CD8-positive, alpha-beta memory T cell (primary cell): ENCODE measurements at regions not wholly inside any gene's neighbourhood (a gene's known extent, or its start where the extent isn't known, plus 50 kb on each side); places are given as distances from the start of the nearest gene placed in this dataset.
A peak's percentile ranks its signal among the peaks of the same experiment; 100 is the strongest.
"Not testable (repeated sequence)": the region's sequence is repeated elsewhere in the genome, so short reads cannot be mapped to it uniquely, and the experiment has no call there.

Experiments
- CTCF ChIA-PET: fragments of 350-600 bp; sonication (Branson Sonifier 250); formaldehyde crosslinking; loops from one replicate; lab custom pipeline; 2021; ENCODE audit warnings: antibody characterized with exemption; lab: Charles Lee
- POLR2A ChIA-PET: fragments of 350-600 bp; sonication (Branson Sonifier 250); formaldehyde crosslinking; loops from one replicate; lab custom pipeline; 2021; ENCODE audit warnings: antibody characterized with exemption; lab: Charles Lee
- DNase-seq, 5 donors: peaks; one replicate each; pipeline versions ENCODE4 v3.0.0 to v3.0.0-alpha.2; 2020 to 2022; ENCODE audit warnings: mixed read lengths in 1 of 5
- H3K27ac ChIP-seq: one replicate; pipeline ENCODE4 v1.7.0; 2013; ENCODE audit warnings: low read depth, mild to moderate bottlenecking, low read length, moderate library complexity
- H3K27me3 ChIP-seq: 2 replicates; pipeline ENCODE4 v1.7.0; 2013; ENCODE audit warnings: low read length, mild to moderate bottlenecking; ENCODE audit not compliant: insufficient read depth, poor library complexity, severe bottlenecking
- H3K36me3 ChIP-seq: 2 replicates; pipeline ENCODE4 v1.7.0; 2013; ENCODE audit warnings: mild to moderate bottlenecking, low read length, moderate library complexity; ENCODE audit not compliant: insufficient read depth
- H3K4me1 ChIP-seq: 2 replicates; pipeline ENCODE4 v1.7.0; 2013; ENCODE audit warnings: mild to moderate bottlenecking, low read length, moderate library complexity; ENCODE audit not compliant: insufficient read depth
- H3K4me3 ChIP-seq: 2 replicates; pipeline ENCODE4 v1.7.0; 2013; ENCODE audit warnings: mild to moderate bottlenecking, low read length
- H3K9me3 ChIP-seq: 2 replicates; pipeline ENCODE4 v1.7.0; 2013; ENCODE audit warnings: mild to moderate bottlenecking, low read length
- H3K27ac Mint-ChIP-seq, 8 donors: one replicate each; pipeline ENCODE4 v1.8.0; 2020 to 2021; ENCODE audit warnings: mixed read lengths in 8 of 8, mild to moderate bottlenecking in 6 of 8, inconsistent platforms in 3 of 8, moderate library complexity in 3 of 8
- H3K27me3 Mint-ChIP-seq, 2 donors: one replicate each; pipeline ENCODE4 v1.8.0; 2020 to 2021; ENCODE audit warnings: mixed read lengths in 2 of 2, mild to moderate bottlenecking in 1 of 2, moderate library complexity in 1 of 2
- H3K36me3 Mint-ChIP-seq, 3 donors: one replicate each; pipeline ENCODE4 v1.8.0; 2020 to 2021; ENCODE audit warnings: mixed read lengths in 3 of 3, inconsistent platforms in 1 of 3, mild to moderate bottlenecking in 1 of 3
- H3K4me1 Mint-ChIP-seq, 3 donors: one replicate each; pipeline ENCODE4 v1.8.0; 2020 to 2021; ENCODE audit warnings: mixed read lengths in 3 of 3, inconsistent platforms in 1 of 3, mild to moderate bottlenecking in 1 of 3
- H3K4me3 Mint-ChIP-seq, 7 donors: one replicate each; pipeline ENCODE4 v1.8.0; 2020 to 2021; ENCODE audit warnings: mixed read lengths in 7 of 7, mild to moderate bottlenecking in 6 of 7, moderate library complexity in 4 of 7, inconsistent platforms in 2 of 7
- H3K9me3 Mint-ChIP-seq, 5 donors: one replicate each; pipeline ENCODE4 v1.8.0; 2020 to 2022; ENCODE audit warnings: mixed read lengths in 5 of 5, mild to moderate bottlenecking in 3 of 5, moderate library complexity in 2 of 5, inconsistent platforms in 1 of 5

DNA sequence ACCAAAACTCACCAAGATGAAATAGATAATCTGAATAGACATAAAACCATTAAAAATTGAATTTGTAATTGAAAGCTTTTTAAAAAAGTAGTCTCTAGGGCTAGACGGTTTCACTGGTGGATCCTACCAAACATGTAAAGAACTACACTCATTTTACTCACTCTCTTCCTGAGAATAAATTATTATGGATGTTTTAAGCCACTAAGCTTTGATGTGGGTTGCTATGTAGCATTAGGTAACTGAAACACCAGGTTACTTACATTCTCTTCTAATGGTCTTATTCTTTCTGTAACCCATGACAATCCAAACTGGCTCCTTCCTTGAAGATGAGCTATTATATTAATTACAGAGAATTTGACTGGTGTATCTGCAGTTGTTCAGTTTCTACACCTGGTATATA, 385.1 kb downstream of the PPP1R2C start:
- H3K9me3 ChIP-seq, result no peaks in the 10 kb centered on the region
- no peak for DNase-seq
- no peaks in the 10 kb centered on the region for H3K27me3 ChIP-seq
- Mint-ChIP-seq H3K36me3 (no peaks in the 10 kb centered on the region), H3K9me3 (no peaks in the 10 kb centered on the region), H3K4me1 (peaks cover 0 to 1% (median 0%) of the 10 kb centered on the region in 3 donors), H3K27me3 (peaks cover 0 to 2% of the 10 kb centered on the region in 2 donors), H3K4me3 (no peak overlapping the region), H3K27ac (no peak overlapping the region)
- H3K27ac ChIP-seq, result no peak overlapping the region
- no peaks in the 10 kb centered on the region for H3K36me3 ChIP-seq
- ChIA-PET POLR2A (interaction anchor here (0.6 kb wide), 1 partner anchor 620 kb away, joined by 3 read pairs; no protein-coding TSS in a partner anchor), CTCF (no interaction called here)
- H3K4me1 ChIP-seq, result no peaks in the 10 kb centered on the region
- H3K4me3 ChIP-seq, result no peak overlapping the region

- H3K4me3 Mint-ChIP-seq, result no peak overlapping the region
- H3K9me3 ChIP-seq, result no peaks in the 10 kb centered on the region
- H3K36me3 Mint-ChIP-seq, result no peaks in the 10 kb centered on the region
- no peaks in the 10 kb centered on the region for H3K9me3 Mint-ChIP-seq
- CTCF ChIA-PET, result no interaction called here
- no peaks in the 10 kb centered on the region for H3K36me3 ChIP-seq
- H3K4me3 ChIP-seq, result no peak overlapping the region
- no peaks in the 10 kb centered on the region for H3K4me1 Mint-ChIP-seq
- no peak for DNase-seq
- peaks cover 0 to 2% of the 10 kb centered on the region in 2 donors for H3K27me3 Mint-ChIP-seq
- no peak overlapping the region for H3K27ac Mint-ChIP-seq
- no peaks in the 10 kb centered on the region for H3K4me1 ChIP-seq
- POLR2A ChIA-PET, result no interaction called here
- H3K27me3 ChIP-seq, result no peaks in the 10 kb centered on the region
- H3K27ac ChIP-seq, result no peak overlapping the region
Observed at GRCh38 chrX:42386681-42387080, 391.3 kb downstream of the PPP1R2C start.

DNA sequence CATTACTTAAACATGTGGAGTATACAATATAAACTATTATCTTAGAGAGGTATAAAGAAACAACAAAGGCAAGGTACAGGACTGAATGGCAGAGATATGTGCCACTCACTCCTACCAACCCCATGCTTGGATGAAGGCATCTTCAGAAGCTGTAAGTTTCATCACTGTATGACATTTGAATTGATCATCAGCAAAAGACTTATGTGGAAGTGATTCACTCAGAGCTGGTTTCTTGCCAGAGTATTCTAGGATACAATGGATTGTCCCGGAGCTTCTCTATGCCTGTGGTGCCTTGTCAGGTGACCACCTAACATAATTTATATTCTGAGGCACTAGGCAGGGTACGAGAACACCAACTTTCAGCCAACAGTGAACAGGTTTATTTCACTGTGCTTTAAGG, 392.2 kb downstream of the PPP1R2C start:
- POLR2A ChIA-PET, result no interaction called here
- Mint-ChIP-seq H3K4me3 (no peak overlapping the region), H3K27ac (no peak overlapping the region), H3K9me3 (no peaks in the 10 kb centered on the region), H3K36me3 (no peaks in the 10 kb centered on the region), H3K27me3 (peaks cover 0 to 2% of the 10 kb centered on the region in 2 donors), H3K4me1 (no peaks in the 10 kb centered on the region)
- CTCF ChIA-PET, result no interaction called here
- Histone ChIP-seq H3K9me3 (no peaks in the 10 kb centered on the region), H3K27me3 (no peaks in the 10 kb centered on the region), H3K36me3 (no peaks in the 10 kb centered on the region), H3K27ac (no peak overlapping the region), H3K4me1 (no peaks in the 10 kb centered on the region), H3K4me3 (no peak overlapping the region)
- DNase-seq, result no peak

DNA sequence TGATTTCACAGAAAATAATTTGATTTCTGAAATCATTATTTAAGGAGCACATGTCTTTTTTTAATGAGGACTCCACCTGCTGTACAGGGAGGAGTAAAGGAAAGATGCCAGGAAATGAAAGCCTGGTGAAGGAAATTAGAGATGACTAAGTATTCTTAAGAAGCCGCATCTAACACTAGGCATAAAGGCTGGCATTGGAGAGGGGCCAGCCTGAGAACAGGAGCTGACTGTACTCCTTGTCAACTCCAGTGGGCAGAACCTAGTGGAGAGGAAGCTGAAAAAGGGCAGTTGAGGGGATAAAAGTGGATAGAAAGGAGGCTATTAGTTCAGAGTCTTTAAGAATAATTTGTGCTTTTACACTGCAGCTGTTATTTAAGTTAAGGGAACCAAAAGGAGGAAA, 393.0 kb downstream of the PPP1R2C start:
- CTCF ChIA-PET, result no interaction called here

DNA sequence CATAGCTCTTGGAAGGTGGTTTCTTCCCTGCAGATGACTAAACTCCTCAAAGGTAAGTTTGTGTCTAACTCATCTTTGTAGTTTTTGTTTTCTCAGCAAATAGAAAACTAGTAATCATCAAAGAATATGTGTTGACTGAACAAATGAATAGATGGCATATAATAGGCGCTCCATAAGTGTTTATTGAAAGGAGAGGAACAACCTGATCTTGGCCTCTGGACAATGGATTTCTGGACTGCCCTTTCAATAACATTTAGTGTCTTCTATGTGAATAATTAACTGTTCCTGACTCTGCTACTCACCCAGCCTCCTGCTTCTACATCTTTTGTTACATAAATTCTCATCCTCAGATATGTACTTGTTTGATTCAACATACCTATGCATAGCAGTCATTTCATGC, 399.1 kb downstream of the PPP1R2C start:
- H3K4me3 Mint-ChIP-seq, result no peak overlapping the region
- peak overlapping the region in 1 of 8 donors; percentile 45 for H3K27ac Mint-ChIP-seq
- Histone ChIP-seq H3K4me1 (no peaks in the 10 kb centered on the region), H3K9me3 (no peaks in the 10 kb centered on the region), H3K27ac (no peak overlapping the region), H3K36me3 (no peaks in the 10 kb centered on the region), H3K4me3 (no peak overlapping the region), H3K27me3 (no peaks in the 10 kb centered on the region)
- ChIA-PET CTCF (no interaction called here), POLR2A (no interaction called here)
- no peaks in the 10 kb centered on the region for H3K9me3 Mint-ChIP-seq
- no peak for DNase-seq
- no peaks in the 10 kb centered on the region for H3K4me1 Mint-ChIP-seq
- H3K36me3 Mint-ChIP-seq, result no peaks in the 10 kb centered on the region
- peaks cover 0 to 9% of the 10 kb centered on the region in 2 donors for H3K27me3 Mint-ChIP-seq

More for the DNA sequence above, 393.0 kb downstream of the PPP1R2C start:
- Mint-ChIP-seq H3K4me3 (no peak overlapping the region), H3K4me1 (no peaks in the 10 kb centered on the region), H3K36me3 (no peaks in the 10 kb centered on the region), H3K9me3 (no peaks in the 10 kb centered on the region), H3K27ac (no peak overlapping the region), H3K27me3 (peaks cover 0 to 2% of the 10 kb centered on the region in 2 donors)
- POLR2A ChIA-PET, result no interaction called here
- no peak for DNase-seq
- Histone ChIP-seq H3K36me3 (no peaks in the 10 kb centered on the region), H3K4me3 (no peak overlapping the region), H3K9me3 (no peaks in the 10 kb centered on the region), H3K4me1 (no peaks in the 10 kb centered on the region), H3K27me3 (no peaks in the 10 kb centered on the region), H3K27ac (no peak overlapping the region)

DNA sequence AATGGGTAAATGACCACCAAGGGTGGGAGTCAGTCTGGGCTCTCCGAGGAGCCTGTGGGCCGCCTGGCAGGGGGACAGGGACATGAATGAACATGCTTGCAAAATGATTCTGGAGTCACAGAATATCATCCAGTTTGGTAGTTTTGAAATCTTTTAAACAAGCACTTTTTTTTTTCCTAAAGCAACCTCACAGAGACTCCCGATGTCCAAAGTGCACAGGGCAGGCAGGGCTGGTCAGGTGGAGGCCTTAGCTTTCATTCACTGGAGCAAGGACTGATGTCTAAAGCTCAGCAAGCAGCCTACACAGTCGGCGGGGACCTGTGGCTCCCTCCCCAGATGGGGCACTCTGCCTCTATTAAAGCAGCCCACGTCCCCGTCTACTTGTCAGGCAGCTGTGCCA, 402.9 kb downstream of the PPP1R2C start:
- Histone ChIP-seq H3K36me3 (no peaks in the 10 kb centered on the region), H3K4me3 (no peak overlapping the region), H3K4me1 (no peaks in the 10 kb centered on the region), H3K9me3 (no peaks in the 10 kb centered on the region), H3K27ac (no peak overlapping the region), H3K27me3 (no peaks in the 10 kb centered on the region)
- H3K9me3 Mint-ChIP-seq, result no peaks in the 10 kb centered on the region
- no peak for DNase-seq
- no peaks in the 10 kb centered on the region for H3K36me3 Mint-ChIP-seq
- no peaks in the 10 kb centered on the region for H3K4me1 Mint-ChIP-seq
- H3K4me3 Mint-ChIP-seq, result no peak overlapping the region
- CTCF ChIA-PET, result no interaction called here
- POLR2A ChIA-PET, result no interaction called here
- H3K27ac Mint-ChIP-seq, result no peak overlapping the region
- peaks cover 0 to 9% of the 10 kb centered on the region in 2 donors for H3K27me3 Mint-ChIP-seq

DNA sequence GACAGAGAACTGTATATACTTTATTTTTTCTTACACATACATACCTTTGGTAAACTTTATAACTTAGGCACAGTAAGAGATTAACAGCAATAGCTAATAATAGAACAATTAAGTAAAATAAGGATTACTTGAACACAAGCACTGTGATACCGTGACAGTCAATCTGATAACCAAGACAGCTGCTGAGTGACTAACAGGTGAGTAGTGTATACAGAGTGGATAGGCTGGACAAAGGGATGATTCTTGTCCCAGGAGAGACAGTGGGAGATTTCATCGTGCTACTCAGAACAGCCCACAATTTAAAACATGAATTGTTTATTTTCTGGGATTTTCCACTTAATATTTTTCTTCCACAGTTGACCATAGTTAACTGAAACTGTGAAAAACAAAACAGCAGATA, 411.8 kb downstream of the PPP1R2C start:
- Mint-ChIP-seq H3K9me3 (no peaks in the 10 kb centered on the region), H3K27ac (no peak overlapping the region)

GRCh38 chrX:42362219-42362618, 415.7 kb downstream of the PPP1R2C start:
- H3K9me3 ChIP-seq, result no peaks in the 10 kb centered on the region
- H3K27ac ChIP-seq, result no peak overlapping the region
- H3K27me3 ChIP-seq, result no peaks in the 10 kb centered on the region
- ChIA-PET POLR2A (no interaction called here), CTCF (no interaction called here)
- Mint-ChIP-seq H3K27me3 (no peaks in the 10 kb centered on the region), H3K36me3 (no peaks in the 10 kb centered on the region), H3K4me3 (no peak overlapping the region), H3K27ac (no peak overlapping the region), H3K4me1 (no peaks in the 10 kb centered on the region), H3K9me3 (no peaks in the 10 kb centered on the region)
- no peaks in the 10 kb centered on the region for H3K36me3 ChIP-seq
- no peak overlapping the region for H3K4me3 ChIP-seq
- no peaks in the 10 kb centered on the region for H3K4me1 ChIP-seq
- DNase-seq, result no peak

More for the DNA sequence above, 411.8 kb downstream of the PPP1R2C start:
- Histone ChIP-seq H3K27me3 (no peaks in the 10 kb centered on the region), H3K36me3 (no peaks in the 10 kb centered on the region), H3K27ac (no peak overlapping the region), H3K9me3 (no peaks in the 10 kb centered on the region), H3K4me1 (no peaks in the 10 kb centered on the region), H3K4me3 (no peak overlapping the region)
- DNase-seq, result no peak
- Mint-ChIP-seq H3K4me3 (no peak overlapping the region), H3K36me3 (no peaks in the 10 kb centered on the region), H3K4me1 (no peaks in the 10 kb centered on the region), H3K27me3 (no peaks in the 10 kb centered on the region)
- ChIA-PET CTCF (no interaction called here), POLR2A (no interaction called here)

- CTCF ChIA-PET, H3K4me1 ChIP-seq, H3K27me3 ChIP-seq, H3K9me3 Mint-ChIP-seq, H3K36me3 Mint-ChIP-seq, H3K9me3 ChIP-seq, H3K4me3 ChIP-seq, DNase-seq, H3K36me3 ChIP-seq, H3K27ac ChIP-seq, H3K4me1 Mint-ChIP-seq, H3K4me3 Mint-ChIP-seq, POLR2A ChIA-PET, H3K27ac Mint-ChIP-seq: not testable (repeated sequence)
- H3K27me3 Mint-ChIP-seq, result peaks cover 0 to 17% of the 10 kb centered on the region in 2 donors
Observed at GRCh38 chrX:42342981-42343380, 419.6 kb upstream of the CASK start.
